ENCODE measurements at regions not wholly inside any gene's neighbourhood (a gene's known extent, or its start where the extent isn't known, plus 50 kb on each side); places are given as distances from the start of the nearest gene placed in this dataset.

- TF ChIP-seq GATA2 (IDR thresholded peaks at IDR 0.05; ENCODE audit: low read depth, low read length) = no peak
- no peak for TF ChIP-seq GATA3 (IDR thresholded peaks at IDR 0.05; ENCODE audit: low read depth, low read length)
These were observed 120.9 kb upstream of the RPS6KA2 start for GRCh38 chr6:166747644-166748595.
